Posterior cingulate gyrus (tissue), 11 donors: ENCODE measurements at regions not wholly inside any gene's neighbourhood (a gene's known extent, or its start where the extent isn't known, plus 50 kb on each side); places are given as distances from the start of the nearest gene placed in this dataset.
"Not testable (repeated sequence)": the region's sequence is repeated elsewhere in the genome, so short reads cannot be mapped to it uniquely, and the experiment has no call there.

ENCODE experiments used
- DNase-seq, 10 donors: peaks; one replicate each; pipeline versions ENCODE4 v3.0.0 to v3.0.0-alpha.2; 2020 to 2021; ENCODE audit warnings: mixed read lengths in 3 of 10
- intact Hi-C: fragments of 100-400 bp; cut with DNase I; formaldehyde crosslinking; loops from one replicate; pipeline ENCODE4 v1.15.1; 2023

- DNase-seq, result no peak
- intact Hi-C loops, result no loop called here
Observed at GRCh38 chr18:29979881-29980280, 1062.7 kb downstream of the DSC3 start.

- intact Hi-C loops, result no loop called here
- no peak for DNase-seq
Observed at GRCh38 chr18:29969876-29970275, 1072.7 kb downstream of the DSC3 start.

DNA sequence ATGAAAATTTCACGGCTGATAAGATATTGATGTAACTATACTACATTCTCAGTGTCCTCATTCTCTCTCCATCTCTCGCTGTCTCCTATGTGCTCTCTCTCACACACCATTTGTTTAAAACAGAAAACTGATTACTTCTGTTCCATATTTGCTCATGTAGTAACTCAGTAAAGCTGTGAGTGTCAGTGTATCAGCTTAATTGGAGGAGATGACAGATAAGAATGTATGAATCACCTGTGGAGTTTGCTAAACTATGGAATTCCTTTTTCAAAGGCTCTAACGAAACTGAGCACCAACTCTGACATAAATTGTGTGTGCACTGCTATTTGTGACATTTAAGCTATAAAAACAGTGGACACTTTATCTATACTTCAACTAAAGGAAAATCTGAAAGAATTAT is 1080.0 kb downstream of the DSC3 start:
- intact Hi-C loops, result no loop called here
- no peak for DNase-seq

DNA sequence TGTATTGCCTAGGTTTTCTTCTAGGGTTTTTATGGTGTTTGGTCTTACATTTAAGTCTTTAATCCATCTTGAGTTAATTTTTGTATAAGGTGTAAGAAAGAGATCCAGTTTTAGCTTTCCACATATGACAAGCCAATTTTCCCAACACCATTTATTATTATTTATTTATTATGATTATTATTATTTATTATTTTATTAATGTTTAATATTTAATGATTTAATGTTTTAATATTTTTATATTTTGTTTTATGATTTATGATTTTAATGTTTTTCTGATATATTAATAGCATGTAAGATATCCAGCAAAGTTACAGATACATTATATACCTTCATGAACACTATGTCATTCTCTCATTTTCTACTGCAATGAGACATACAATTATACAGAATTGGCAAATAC is 1082.0 kb downstream of the DSC3 start:
- no peak for DNase-seq
- intact Hi-C loops, result no loop called here

GRCh38 chr18:29930231-29930630 is 1112.3 kb downstream of the DSC3 start:
- DNase-seq, result no peak
- intact Hi-C loops, result no loop called here

DNA sequence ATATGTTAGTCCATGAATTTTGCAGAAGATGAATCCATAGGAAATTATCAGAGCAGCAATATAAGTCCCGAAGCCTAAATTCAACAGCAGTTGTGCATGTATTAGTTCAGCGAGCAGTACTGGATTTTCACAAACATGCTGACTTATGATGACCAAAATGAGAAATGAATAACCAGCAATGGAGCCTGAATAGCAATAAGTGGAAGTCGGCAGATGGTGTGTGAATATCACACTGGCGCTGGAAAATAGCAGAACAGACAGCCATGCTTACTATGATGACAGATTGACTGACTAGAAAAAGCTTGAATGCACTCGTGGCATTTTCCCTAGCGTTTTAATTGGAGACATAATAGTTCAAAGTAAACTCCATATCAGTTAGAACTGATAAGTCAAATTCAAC is 1114.5 kb downstream of the DSC3 start:
- peak in 1 of 10 donors; percentile 4 for DNase-seq
- intact Hi-C loops, result no loop called here

DNA sequence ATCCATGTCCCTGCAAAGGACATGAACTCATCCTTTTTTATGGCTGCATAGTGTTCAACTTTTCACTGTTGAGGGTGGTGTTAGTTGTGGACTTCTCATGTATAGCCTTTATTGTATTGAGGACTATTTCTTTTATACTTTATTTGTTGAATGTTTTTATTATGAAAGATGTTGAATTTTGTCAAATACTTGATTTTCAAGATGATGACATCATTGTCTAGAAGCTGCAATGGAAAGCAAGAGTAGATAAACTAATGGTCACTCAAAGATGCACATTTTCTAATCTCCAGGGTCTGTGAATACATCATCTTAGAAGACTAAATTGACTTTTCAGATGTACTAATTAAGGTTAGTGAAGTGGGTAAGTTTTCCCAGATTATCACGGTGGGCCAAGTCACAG is 1117.0 kb downstream of the DSC3 start:
- no peak for DNase-seq
- intact Hi-C loops, result no loop called here

DNA sequence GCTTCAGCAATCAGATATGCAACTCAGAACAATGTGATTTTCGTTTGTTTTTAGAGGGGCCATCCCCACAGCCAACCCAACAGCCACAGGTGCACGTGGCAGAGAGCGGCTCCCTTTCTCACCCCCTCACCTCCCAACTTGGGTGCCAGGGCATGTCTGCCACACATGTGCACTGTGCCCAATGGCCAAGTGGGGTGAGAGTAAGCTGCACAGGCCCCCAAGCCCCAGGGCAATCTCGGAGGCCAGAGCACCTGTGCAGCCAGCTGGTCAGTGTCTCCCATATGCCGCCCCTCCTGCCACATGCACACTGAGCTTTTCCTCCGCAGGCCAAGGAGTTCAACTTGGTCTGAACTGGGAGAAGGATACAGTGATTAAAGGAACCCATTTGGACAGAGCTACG is 1130.2 kb downstream of the DSC3 start:
- peak in 2 of 10 donors; percentile 73 to 76 for DNase-seq
- intact Hi-C loops, result no loop called here

GRCh38 chr18:29892960-29893558 is 1149.5 kb downstream of the DSC3 start:
- intact Hi-C loops, result no loop called here
- DNase-seq, result no peak

- intact Hi-C loops, result no loop called here
- no peak for DNase-seq
Observed at GRCh38 chr18:29883114-29883513, 1159.4 kb downstream of the DSC3 start.

GRCh38 chr18:29882620-29883019 is 1159.9 kb downstream of the DSC3 start:
- intact Hi-C loops, result no loop called here
- no peak for DNase-seq

- intact Hi-C loops, result no loop called here
- no peak for DNase-seq
Observed at GRCh38 chr18:29879763-29880162, 1162.8 kb downstream of the DSC3 start.

- intact Hi-C loops, result loop anchor here (2.0 to 5.0 kb wide), 2 partner anchors 1014 to 1098 kb away; no protein-coding TSS in a partner anchor
- peak in 1 of 10 donors; percentile 11 for DNase-seq
Observed at GRCh38 chr18:29874519-29875098, 1167.9 kb downstream of the DSC3 start.

GRCh38 chr18:29873211-29873610 is 1169.3 kb downstream of the DSC3 start:
- intact Hi-C loops, result loop anchor here (5.0 kb wide), 1 partner anchor 1099 kb away; no protein-coding TSS in a partner anchor
- DNase-seq, result no peak

- intact Hi-C loops, result loop anchor here (5.0 kb wide), 1 partner anchor 1101 kb away; no protein-coding TSS in a partner anchor
Observed at GRCh38 chr18:29871246-29871645, 1171.3 kb downstream of the DSC3 start.

DNA sequence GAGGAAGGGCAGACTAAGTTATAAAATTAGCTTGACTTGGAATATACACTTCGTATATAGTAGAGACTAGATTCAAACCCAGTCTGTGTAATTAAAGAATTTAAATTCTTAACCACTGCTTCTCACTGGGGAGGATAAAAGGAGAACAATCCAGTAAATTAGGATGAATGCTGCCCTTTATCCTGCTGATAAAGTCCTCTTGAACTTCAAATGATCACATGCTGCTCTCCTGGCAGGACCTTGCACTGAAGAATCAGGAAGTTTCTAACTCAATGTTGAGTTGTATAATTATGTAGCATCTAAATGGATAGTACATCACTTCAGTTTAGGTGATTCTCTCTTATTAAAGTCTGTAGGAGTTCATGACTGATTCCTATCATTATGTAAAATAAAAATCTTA is 1179.7 kb downstream of the DSC3 start:
- DNase-seq, result no peak
- intact Hi-C loops, result no loop called here

More at GRCh38 chr18:29871246-29871645, 1171.3 kb downstream of the DSC3 start:
- DNase-seq, result no peak

DNA sequence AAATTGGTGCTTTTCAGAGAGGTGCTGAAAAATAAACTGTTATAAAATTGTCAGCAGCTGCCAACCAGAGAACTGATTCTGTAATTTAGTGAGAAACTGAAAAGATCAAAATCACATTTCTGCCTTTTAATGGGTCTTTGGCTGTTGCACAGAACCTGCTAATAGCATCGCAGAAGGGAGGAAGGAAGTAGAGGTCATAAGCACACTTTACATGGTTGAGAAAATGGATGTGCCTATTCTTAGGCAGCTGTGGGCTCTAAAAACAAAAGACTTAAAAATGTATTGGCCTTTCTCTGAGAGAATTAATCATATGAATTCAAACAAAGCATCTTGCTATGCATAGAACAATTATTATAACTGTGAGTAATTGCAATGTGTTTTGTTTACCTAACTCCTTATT is 1186.9 kb downstream of the DSC3 start:
- DNase-seq, result no peak
- intact Hi-C loops, result no loop called here

DNA sequence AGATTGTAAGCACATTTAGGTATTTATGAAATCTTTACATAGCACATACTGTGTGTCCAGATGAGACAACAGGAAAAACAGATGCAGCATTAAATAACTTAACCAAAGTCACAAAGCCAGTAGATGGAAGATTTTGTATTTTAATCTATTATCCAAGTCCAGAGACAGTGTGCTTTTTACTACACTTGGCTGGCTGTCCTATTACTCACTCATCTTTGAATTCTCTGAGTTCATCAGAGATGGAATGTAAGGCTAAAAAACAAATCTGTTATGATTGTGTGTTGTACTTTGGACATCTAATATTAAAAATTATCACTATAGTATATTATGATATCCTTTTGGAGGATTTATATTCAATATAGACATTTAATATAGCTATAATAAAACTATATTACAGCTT is 1189.4 kb downstream of the DSC3 start:
- intact Hi-C loops, result no loop called here
- no peak for DNase-seq

DNA sequence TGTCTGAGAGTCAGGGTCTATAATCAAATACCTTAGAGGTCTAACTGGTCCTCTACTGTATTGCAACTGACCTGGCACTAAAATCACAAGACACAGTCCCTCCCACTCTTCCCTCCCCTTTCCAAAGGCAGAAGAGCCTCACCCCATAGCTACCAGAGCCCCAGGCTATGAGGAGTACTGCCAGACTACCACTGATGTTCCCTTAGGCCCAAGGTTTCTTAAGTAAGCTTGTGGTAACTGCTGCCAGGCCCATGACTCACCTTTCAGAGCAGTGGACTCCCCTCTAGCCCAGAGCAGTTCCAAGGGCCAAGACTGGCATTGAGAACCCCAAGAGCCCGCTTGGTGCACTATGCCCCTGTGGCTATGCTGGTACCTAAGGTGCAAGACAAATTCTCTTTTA is 1193.4 kb downstream of the DSC3 start:
- DNase-seq, result peak in 1 of 10 donors; percentile 55
- intact Hi-C loops, result no loop called here

DNA sequence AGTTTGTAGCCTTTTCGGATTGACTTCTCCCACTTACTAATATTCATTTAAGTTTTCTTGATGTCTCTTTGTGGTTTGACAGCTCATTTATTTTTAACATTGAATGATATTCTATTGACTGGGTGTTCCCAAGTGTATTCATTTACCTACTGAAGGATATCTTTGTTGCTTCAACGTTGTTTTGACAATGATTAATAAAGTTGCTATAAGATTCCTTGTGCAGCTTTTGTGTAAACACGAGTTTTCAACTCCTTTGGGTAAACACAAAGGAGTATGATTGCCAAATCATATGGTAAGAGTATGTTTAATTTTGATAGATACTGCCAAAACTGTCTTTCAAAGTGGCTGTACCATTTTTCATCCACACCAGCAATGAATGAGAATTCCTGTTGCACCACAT is 1200.9 kb downstream of the DSC3 start:
- no peak for DNase-seq
- intact Hi-C loops, result no loop called here

- intact Hi-C loops, result no loop called here
- DNase-seq, result no peak
Observed at GRCh38 chr18:29840089-29840488, 1202.5 kb downstream of the DSC3 start.

DNA sequence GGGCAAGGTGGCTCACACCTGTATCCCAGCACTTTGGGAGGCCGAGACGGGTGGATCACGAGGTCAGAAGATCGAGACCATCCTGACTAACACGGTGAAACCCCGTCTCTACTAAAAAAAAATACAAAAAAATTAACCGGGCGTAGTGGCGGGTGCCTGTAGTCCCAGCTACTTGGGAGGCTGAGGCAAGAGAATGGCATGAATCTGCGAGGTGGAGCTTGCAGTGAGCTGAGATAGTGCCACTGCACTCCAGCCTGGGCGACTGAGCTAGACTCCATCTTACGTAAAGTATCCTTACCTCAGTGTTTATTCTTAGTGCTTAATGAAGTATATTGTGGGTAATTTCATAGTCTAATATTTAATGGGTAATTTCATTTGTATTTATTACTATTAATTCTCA is 1203.6 kb downstream of the DSC3 start:
- intact Hi-C loops, DNase-seq: not testable (repeated sequence)
